HepG2 (cell line): ENCODE measurements at regions not wholly inside any gene's neighbourhood (a gene's known extent, or its start where the extent isn't known, plus 50 kb on each side); places are given as distances from the start of the nearest gene placed in this dataset.
A peak's percentile ranks its signal among the peaks of the same experiment; 100 is the strongest.

ENCODE experiments used
- ATAC-seq: fragments of 200-7000 bp; cut with Tn5 transposase; 3 replicates; pipeline ENCODE4 v1.9.1; 2020; ENCODE audit warnings: mild to moderate bottlenecking, moderate library complexity
- BruUV-seq: library from RNA; stranded (reverse); fragments of 400-500 nt; replicated peaks from 2 replicates; lab custom pipeline; 2021; lab: Mats Ljungman, UMichigan
- CTCF ChIA-PET: fragments of 300-600 bp; formaldehyde crosslinking; extraction: SDS; loops from one replicate; lab custom pipeline; 2021; ENCODE audit warnings: low total read pairs, inconsistent platforms, low intra/inter-chr PET ratio; lab: Yijun Ruan, JAX
- POLR2A ChIA-PET: fragments of 350-600 bp; sonication (Branson Sonifier 250); formaldehyde crosslinking; loops from one replicate; lab custom pipeline; 2020; ENCODE audit warnings: antibody characterized with exemption, inconsistent platforms; lab: Yijun Ruan, JAX
- DNase-seq: peaks from one replicate; pipeline ENCODE4 v3.0.0-alpha.2; 2015; ENCODE audit warnings: low spot score
- FAIRE-seq: peaks from 3 replicates; lab custom pipeline; 2011; peaks lifted over from hg19 to GRCh38; lab: Jason Lieb, UNC
- H2AFZ ChIP-seq: one replicate; pipeline ENCODE4 v1.6.1; 2011; ENCODE audit warnings: low read length, inconsistent platforms
- H3K27ac ChIP-seq: fragments of 300-600 bp; 3 replicates; pipeline ENCODE4 v1.8.0; 2011; ENCODE audit warnings: mixed run types, mild to moderate bottlenecking, mixed read lengths, low read length, inconsistent platforms; ENCODE audit not compliant: insufficient read depth; ENCODE audit errors: extremely low read length
- H3K27me3 ChIP-seq, 2 experiments: fragments of 200-600 bp in 1 of 2; 2 replicates in 1 of 2; 3 replicates in 1 of 2; pipeline versions ENCODE4 v1.6.0 to v1.8.0; 2011; ENCODE audit warnings: low read length in 2 of 2, mild to moderate bottlenecking in 2 of 2, moderate library complexity in 2 of 2, inconsistent platforms in 1 of 2; ENCODE audit not compliant: insufficient read depth in 2 of 2, control insufficient read depth in 1 of 2
- H3K36me3 ChIP-seq, 2 experiments: fragments of 200-600 bp in 1 of 2; replicated peaks in 1 of 2; 2 replicates in 1 of 2; 3 replicates in 1 of 2; pipeline versions ENCODE4 v1.5.1 to v1.8.0; 2011; ENCODE audit warnings: low read length in 2 of 2, inconsistent platforms in 1 of 2; ENCODE audit not compliant: insufficient read depth in 2 of 2, control insufficient read depth in 1 of 2
- H3K4me1 ChIP-seq: 2 replicates; pipeline ENCODE4 v1.5.1; 2012; ENCODE audit warnings: low read length, inconsistent platforms; ENCODE audit not compliant: insufficient read depth
- H3K4me2 ChIP-seq: 2 replicates; pipeline ENCODE4 v1.6.0; 2011; ENCODE audit warnings: low read depth, low read length, inconsistent platforms
- H3K4me3 ChIP-seq, 3 experiments: fragments of 200-600 bp in 1 of 3; sonication (generic), shearing (Covaris generic) in 1 of 3; replicated peaks in 1 of 3; 2 replicates each; pipeline ENCODE4 v1.5.1; 2011 to 2016; ENCODE audit warnings: low read length in 3 of 3, inconsistent platforms in 2 of 3, low read depth in 2 of 3, mild to moderate bottlenecking in 2 of 3, control low read depth in 1 of 3, mixed read lengths in 1 of 3; ENCODE audit not compliant: insufficient read depth in 1 of 3
- H3K79me2 ChIP-seq: one replicate; pipeline ENCODE4 v1.6.1; 2011; ENCODE audit warnings: low read length, inconsistent platforms; ENCODE audit not compliant: insufficient read depth
- H3K9ac ChIP-seq: 2 replicates; pipeline ENCODE4 v1.6.0; 2011; ENCODE audit warnings: mild to moderate bottlenecking, low read depth, low read length, inconsistent platforms; ENCODE audit not compliant: insufficient read depth
- H3K9me3 ChIP-seq: 2 replicates; pipeline ENCODE4 v1.5.1; 2012; ENCODE audit warnings: mild to moderate bottlenecking, low read length
- H4K20me1 ChIP-seq: 2 replicates; pipeline ENCODE4 v1.6.0; 2011; ENCODE audit warnings: inconsistent platforms, mild to moderate bottlenecking, low read length, moderate library complexity; ENCODE audit not compliant: insufficient read depth
- HDAC2 ChIP-seq: sonication (generic); formaldehyde crosslinking; IDR thresholded peaks from 2 replicates; pipeline ENCODE4 v1.4.0; 2020; ENCODE audit warnings: missing genetic modification reagents
- HIVEP1 ChIP-seq: sonication (generic); formaldehyde crosslinking; IDR thresholded peaks from 2 replicates; pipeline ENCODE4 v1.4.0; 2020; ENCODE audit warnings: mild to moderate bottlenecking, missing genetic modification reagents
- KDM6A ChIP-seq: IDR thresholded peaks from 2 replicates; pipeline ENCODE4 v1.6.1; 2016; ENCODE audit warnings: low read depth
- MAFF ChIP-seq: IDR thresholded peaks from 2 replicates; pipeline ENCODE4 v1.6.1; 2011; ENCODE audit warnings: low read depth, low read length, improper control_type of control experiment
- MEF2D ChIP-seq: sonication (generic); formaldehyde crosslinking; IDR thresholded peaks from 2 replicates; pipeline ENCODE4 v1.5.1; 2020; ENCODE audit warnings: mild to moderate bottlenecking, missing genetic modification reagents
- NFE2 ChIP-seq: sonication (generic); formaldehyde crosslinking; IDR thresholded peaks from 2 replicates; pipeline ENCODE4 v1.4.0; 2020; ENCODE audit warnings: missing genetic modification reagents
- NFIB ChIP-seq: sonication (generic); formaldehyde crosslinking; IDR thresholded peaks from 2 replicates; pipeline ENCODE4 v1.9.0; 2021; ENCODE audit warnings: missing genetic modification reagents, mild to moderate bottlenecking, borderline replicate concordance
- RARG ChIP-seq: sonication (generic); formaldehyde crosslinking; IDR thresholded peaks from 2 replicates; pipeline ENCODE4 v1.4.0; 2020; ENCODE audit warnings: low read depth, mild to moderate bottlenecking, missing genetic modification reagents
- REPIN1 ChIP-seq: sonication (generic); formaldehyde crosslinking; IDR thresholded peaks from 2 replicates; pipeline ENCODE4 v1.8.0; 2022; ENCODE audit warnings: missing genetic modification reagents, low read depth, mild to moderate bottlenecking, borderline replicate concordance
- TBL1XR1 ChIP-seq: fragments of 150-350 bp; IDR thresholded peaks from 2 replicates; pipeline ENCODE4 v1.6.1; 2014; ENCODE audit warnings: borderline replicate concordance, low read length; ENCODE audit not compliant: partially characterized antibody
- ZMAT3 ChIP-seq: sonication (generic); formaldehyde crosslinking; conservative IDR thresholded peaks from 2 replicates; pipeline ENCODE4 v1.7.0; 2021; ENCODE audit warnings: missing genetic modification reagents
- ZNF326 ChIP-seq: sonication (generic); formaldehyde crosslinking; IDR thresholded peaks from 2 replicates; pipeline ENCODE4 v1.4.0; 2020; ENCODE audit warnings: missing genetic modification reagents, borderline replicate concordance
- ZNF350 ChIP-seq: sonication (generic); formaldehyde crosslinking; IDR thresholded peaks from 2 replicates; pipeline ENCODE4 v1.4.0; 2020; ENCODE audit warnings: mild to moderate bottlenecking, low read depth, missing genetic modification reagents, borderline replicate concordance
- ZNF367 ChIP-seq: sonication (generic); formaldehyde crosslinking; IDR thresholded peaks from 2 replicates; pipeline ENCODE4 v1.4.0; 2020; ENCODE audit warnings: missing genetic modification reagents, borderline replicate concordance
- ZNF431 ChIP-seq: sonication (generic); formaldehyde crosslinking; IDR thresholded peaks from 2 replicates; pipeline ENCODE4 v1.9.0; 2022; ENCODE audit warnings: missing genetic modification reagents, low read depth, mild to moderate bottlenecking, borderline replicate concordance
- ZNF567 ChIP-seq: sonication (generic); formaldehyde crosslinking; IDR thresholded peaks from 2 replicates; pipeline ENCODE4 v1.8.1; 2023; ENCODE audit warnings: mild to moderate bottlenecking, missing genetic modification reagents, borderline replicate concordance
- WGBS: methylation state at CpG from one replicate; pipeline ENCODE4 v1.1.6; 2017; ENCODE audit warnings: low lambda C conversion rate; 5-methylcytosine and 5-hydroxymethylcytosine counted together
- in situ Hi-C: cut with HindIII; loops from 2 replicates; pipeline ENCODE4 v1.10.0; 2017; ENCODE audit warnings: low pct_unique_long_range_greater_than_20kb; ENCODE audit not compliant: extremely low pct_ligation_motif_present
- intact Hi-C: fragments of 100-400 bp; cut with micrococcal nuclease; formaldehyde crosslinking; loops from one replicate; pipeline ENCODE4 v1.10.0; 2022; ENCODE audit not compliant: unreplicated experiment
- TF ChIP-seq, protein P1 (sequence below): IDR thresholded peaks from 2 replicates; pipeline ENCODE4 v1.4.0; 2020; ENCODE audit warnings: mild to moderate bottlenecking, missing genetic modification reagents
- TF ChIP-seq, protein P2 (sequence below): sonication (generic); formaldehyde crosslinking; IDR thresholded peaks from 2 replicates; pipeline ENCODE4 v1.5.0; 2020; ENCODE audit warnings: missing genetic modification reagents

DNA sequence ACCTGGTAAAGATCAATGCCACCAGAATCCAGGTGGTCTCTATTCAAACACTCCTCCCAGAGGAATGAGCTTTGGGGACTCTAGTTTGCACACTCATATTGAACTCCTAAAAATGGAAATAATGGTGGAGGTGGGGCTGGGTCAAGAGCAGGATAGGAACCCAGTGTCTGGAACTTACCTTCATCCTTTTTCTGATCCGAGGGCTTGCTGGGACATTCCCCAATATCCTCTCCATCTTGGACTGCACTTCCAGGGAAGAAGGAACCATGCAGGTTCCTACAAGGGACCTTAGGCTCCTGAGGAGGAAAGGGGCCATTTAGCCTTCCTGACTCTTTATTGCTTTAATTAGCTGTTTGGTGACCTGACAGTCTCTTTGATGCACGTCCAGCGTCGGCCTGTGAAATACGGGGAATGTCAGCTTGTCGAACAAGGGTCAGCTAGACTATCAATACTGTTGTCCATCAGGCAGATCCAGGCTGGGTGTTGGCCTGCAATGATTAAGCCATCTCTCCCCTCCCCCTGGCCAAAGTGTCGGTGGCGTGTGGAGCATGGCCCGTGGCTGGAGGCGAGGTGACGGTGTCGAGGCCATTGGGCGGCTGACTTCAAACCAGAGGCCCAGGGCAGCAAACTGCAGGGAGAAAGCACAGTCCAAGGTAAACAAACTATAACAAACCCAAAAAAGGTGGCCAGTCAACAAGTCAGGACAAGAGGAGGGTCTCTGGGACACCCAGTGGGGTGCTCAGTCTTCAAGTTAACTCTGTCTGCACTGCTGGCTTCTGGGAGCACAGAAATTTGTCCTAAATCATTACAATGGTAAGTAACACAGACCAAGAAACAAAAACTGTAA lies 405.2 kb upstream of the TBX3 start (continued):
- TF ChIP-seq, protein P1, sequence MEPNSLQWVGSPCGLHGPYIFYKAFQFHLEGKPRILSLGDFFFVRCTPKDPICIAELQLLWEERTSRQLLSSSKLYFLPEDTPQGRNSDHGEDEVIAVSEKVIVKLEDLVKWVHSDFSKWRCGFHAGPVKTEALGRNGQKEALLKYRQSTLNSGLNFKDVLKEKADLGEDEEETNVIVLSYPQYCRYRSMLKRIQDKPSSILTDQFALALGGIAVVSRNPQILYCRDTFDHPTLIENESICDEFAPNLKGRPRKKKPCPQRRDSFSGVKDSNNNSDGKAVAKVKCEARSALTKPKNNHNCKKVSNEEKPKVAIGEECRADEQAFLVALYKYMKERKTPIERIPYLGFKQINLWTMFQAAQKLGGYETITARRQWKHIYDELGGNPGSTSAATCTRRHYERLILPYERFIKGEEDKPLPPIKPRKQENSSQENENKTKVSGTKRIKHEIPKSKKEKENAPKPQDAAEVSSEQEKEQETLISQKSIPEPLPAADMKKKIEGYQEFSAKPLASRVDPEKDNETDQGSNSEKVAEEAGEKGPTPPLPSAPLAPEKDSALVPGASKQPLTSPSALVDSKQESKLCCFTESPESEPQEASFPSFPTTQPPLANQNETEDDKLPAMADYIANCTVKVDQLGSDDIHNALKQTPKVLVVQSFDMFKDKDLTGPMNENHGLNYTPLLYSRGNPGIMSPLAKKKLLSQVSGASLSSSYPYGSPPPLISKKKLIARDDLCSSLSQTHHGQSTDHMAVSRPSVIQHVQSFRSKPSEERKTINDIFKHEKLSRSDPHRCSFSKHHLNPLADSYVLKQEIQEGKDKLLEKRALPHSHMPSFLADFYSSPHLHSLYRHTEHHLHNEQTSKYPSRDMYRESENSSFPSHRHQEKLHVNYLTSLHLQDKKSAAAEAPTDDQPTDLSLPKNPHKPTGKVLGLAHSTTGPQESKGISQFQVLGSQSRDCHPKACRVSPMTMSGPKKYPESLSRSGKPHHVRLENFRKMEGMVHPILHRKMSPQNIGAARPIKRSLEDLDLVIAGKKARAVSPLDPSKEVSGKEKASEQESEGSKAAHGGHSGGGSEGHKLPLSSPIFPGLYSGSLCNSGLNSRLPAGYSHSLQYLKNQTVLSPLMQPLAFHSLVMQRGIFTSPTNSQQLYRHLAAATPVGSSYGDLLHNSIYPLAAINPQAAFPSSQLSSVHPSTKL (CRISPR knock-in tag): peak; percentile 97
- TF ChIP-seq TBL1XR1 (peak; percentile 84), MAFF (no peak), ZNF350 (peak; percentile 80)

DNA sequence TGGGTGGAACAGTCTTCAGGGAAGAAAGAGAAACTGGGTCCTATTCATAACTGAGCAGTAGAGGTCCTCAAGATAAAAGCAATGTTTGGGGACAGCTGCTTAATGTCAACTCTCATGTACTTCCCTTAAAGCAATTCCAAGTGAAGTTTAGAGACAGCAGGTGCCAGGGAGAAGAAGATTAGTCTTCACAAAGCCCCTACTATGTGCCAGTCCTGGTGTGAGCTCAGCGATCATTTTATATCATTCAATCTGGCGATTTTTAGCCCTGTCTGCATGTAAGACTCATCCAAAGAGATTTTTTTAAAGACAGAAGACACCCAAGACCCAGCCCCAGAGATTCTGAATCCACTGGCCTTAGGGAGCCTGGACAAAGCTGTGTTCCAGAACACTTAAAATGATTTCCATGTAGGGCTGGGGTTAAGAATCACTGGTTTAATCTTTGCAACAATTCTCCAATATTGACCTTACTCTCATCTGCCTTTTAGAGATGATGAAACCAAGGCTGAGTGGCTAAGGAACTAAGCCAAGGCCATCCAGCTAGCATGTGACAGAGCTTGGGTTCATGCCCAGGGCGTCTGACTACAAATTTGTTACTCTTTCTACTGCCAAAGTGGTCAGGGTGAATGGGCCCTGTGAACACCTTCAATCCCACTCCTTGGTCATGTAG lies 404.5 kb upstream of the TBX3 start:
- DNase-seq (peak; percentile 36), FAIRE-seq (peak; percentile 49), ATAC-seq (peak; percentile 59)
- Histone ChIP-seq H3K4me2 (peak overlapping the region; percentile 73), H3K9me3 (no peaks in the 10 kb centered on the region), H2AFZ (no peak overlapping the region), H3K79me2 (no peaks in the 10 kb centered on the region), H3K27ac (peak overlapping the region; percentile 79), H3K27me3 (no peaks in the 10 kb centered on the region), H3K4me1 (peaks cover 43% of the 10 kb centered on the region), H4K20me1 (no peaks in the 10 kb centered on the region), H3K36me3 (no peaks in the 10 kb centered on the region), H3K9ac (peak overlapping the region; percentile 45), H3K4me3 (peak overlapping the region in 1 of 3 experiments; percentile 18; a peak in 2 of 6 replicates)
- intact Hi-C loops: no loop called here
- in situ Hi-C loops: no loop called here
- ChIA-PET CTCF (no interaction called here), POLR2A (interaction anchor here (0.7 to 1.5 kb wide), 4 partner anchors 8 to 289 kb away, joined by 3 read pairs; no protein-coding TSS in a partner anchor)
- no TSS peak for BruUV-seq
- 23% methylated on average over 3 of the region's 3 CpGs for WGBS
- TF ChIP-seq ZMAT3: 0 out of 2 replicates have a peak, but pooled peaks have one; percentile 7
- no peak for TF ChIP-seq RARG (CRISPR knock-in tag)
- peak; percentile 44 for TF ChIP-seq KDM6A (CRISPR knock-in tag)
- no peak for TF ChIP-seq REPIN1 (CRISPR knock-in tag)
- no peak for TF ChIP-seq ZNF431 (CRISPR knock-in tag)
- no peak for TF ChIP-seq NFE2
- no peak for TF ChIP-seq MEF2D (CRISPR knock-in tag)
- TF ChIP-seq ZNF567 (CRISPR knock-in tag): no peak
- TF ChIP-seq HIVEP1: no peak
- no peak for TF ChIP-seq ZNF326 (CRISPR knock-in tag)
- TF ChIP-seq HDAC2 (CRISPR knock-in tag): peak; percentile 24; the same call in 1 of the 2 replicates
- TF ChIP-seq NFIB (CRISPR knock-in tag): no peak
- TF ChIP-seq, protein P2, sequence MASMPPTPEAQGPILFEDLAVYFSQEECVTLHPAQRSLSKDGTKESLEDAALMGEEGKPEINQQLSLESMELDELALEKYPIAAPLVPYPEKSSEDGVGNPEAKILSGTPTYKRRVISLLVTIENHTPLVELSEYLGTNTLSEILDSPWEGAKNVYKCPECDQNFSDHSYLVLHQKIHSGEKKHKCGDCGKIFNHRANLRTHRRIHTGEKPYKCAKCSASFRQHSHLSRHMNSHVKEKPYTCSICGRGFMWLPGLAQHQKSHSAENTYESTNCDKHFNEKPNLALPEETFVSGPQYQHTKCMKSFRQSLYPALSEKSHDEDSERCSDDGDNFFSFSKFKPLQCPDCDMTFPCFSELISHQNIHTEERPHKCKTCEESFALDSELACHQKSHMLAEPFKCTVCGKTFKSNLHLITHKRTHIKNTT: no peak
- TF ChIP-seq ZNF367 (CRISPR knock-in tag): no peak
